Vagina (tissue), 2 donors: ENCODE measurements at regions not wholly inside any gene's neighbourhood (a gene's known extent, or its start where the extent isn't known, plus 50 kb on each side); places are given as distances from the start of the nearest gene placed in this dataset.

Experiments
- DNase-seq, 2 donors: peaks; one replicate each; pipeline ENCODE4 v3.0.0-alpha.2; 2017; ENCODE audit errors: extremely low spot score in 2 of 2
- H3K27ac ChIP-seq: fragments of 200-600 bp; sonication (generic); one replicate; pipeline ENCODE4 v1.5.1; 2019
- H3K27me3 ChIP-seq: fragments of 200-600 bp; sonication (generic); one replicate; pipeline ENCODE4 v1.5.1; 2019
- H3K36me3 ChIP-seq, 2 donors: fragments of 200-600 bp; sonication (generic); one replicate each; pipeline ENCODE4 v1.5.1; 2017 to 2019
- H3K4me1 ChIP-seq: fragments of 200-600 bp; sonication (generic); one replicate; pipeline ENCODE4 v1.5.1; 2019
- H3K4me3 ChIP-seq, 2 donors: fragments of 200-600 bp; sonication (generic); 1 replicate in 1 of 2; 2 replicates in 1 of 2; pipeline ENCODE4 v1.5.1; 2016 to 2019
- H3K9me3 ChIP-seq: fragments of 200-600 bp; sonication (generic); one replicate; pipeline ENCODE4 v1.5.1; 2019
- CTCF ChIP-seq, 3 experiments: fragments of 450-650 bp in 2 of 3; fragments of 200-600 bp in 1 of 3; sonication (generic) in 1 of 3; IDR thresholded peaks; one replicate each; pipeline ENCODE4 v1.5.1; 2017 to 2019; ENCODE audit warnings: antibody characterized with exemption in 3 of 3, mild to moderate bottlenecking in 2 of 3, moderate library complexity in 2 of 3
- POLR2A ChIP-seq, 2 donors: fragments of 450-650 bp; IDR thresholded peaks; one replicate each; pipeline ENCODE4 v1.6.1; 2017; ENCODE audit warnings: antibody characterized with exemption in 2 of 2, mild to moderate bottlenecking in 2 of 2, moderate library complexity in 2 of 2
- POLR2AphosphoS5 ChIP-seq, 2 donors: sonication (generic); formaldehyde crosslinking; IDR thresholded peaks; one replicate each; pipeline ENCODE4 v1.9.0; 2017; ENCODE audit warnings: antibody characterized with exemption in 2 of 2, mild to moderate bottlenecking in 2 of 2, low read depth in 1 of 2; ENCODE audit not compliant: insufficient read depth in 1 of 2
- intact Hi-C: fragments of 100-400 bp; cut with DNase I; formaldehyde crosslinking; loops from one replicate; pipeline ENCODE4 v1.15.1; 2023

- Histone ChIP-seq H3K27ac (no peak overlapping the region), H3K9me3 (no peaks in the 10 kb centered on the region), H3K27me3 (no peaks in the 10 kb centered on the region), H3K4me3 (no peak overlapping the region), H3K4me1 (peaks cover 5% of the 10 kb centered on the region), H3K36me3 (no peaks in the 10 kb centered on the region)
- intact Hi-C loops: no loop called here
- TF ChIP-seq CTCF (IDR thresholded peaks at IDR 0.05) (no peak), POLR2A (IDR thresholded peaks at IDR 0.05) (no peak), POLR2AphosphoS5 (IDR thresholded peaks at IDR 0.05; ENCODE audit: insufficient read depth in 1 of 2, low read depth in 1 of 2) (no peak)
- no peak for DNase-seq
These were observed 71.5 kb downstream of the EVX1 start for GRCh38 chr7:27314111-27314510.

GRCh38 chr7:27315066-27315465 lies 72.5 kb downstream of the EVX1 start:
- no peak for DNase-seq
- Histone ChIP-seq H3K27me3 (no peaks in the 10 kb centered on the region), H3K4me1 (peaks cover 5% of the 10 kb centered on the region), H3K9me3 (no peaks in the 10 kb centered on the region), H3K27ac (no peak overlapping the region), H3K4me3 (no peak overlapping the region), H3K36me3 (no peaks in the 10 kb centered on the region)
- intact Hi-C loops: no loop called here
- TF ChIP-seq POLR2A (IDR thresholded peaks at IDR 0.05): no peak
- no peak for TF ChIP-seq CTCF (IDR thresholded peaks at IDR 0.05)
- no peak for TF ChIP-seq POLR2AphosphoS5 (IDR thresholded peaks at IDR 0.05; ENCODE audit: insufficient read depth in 1 of 2, low read depth in 1 of 2)

DNA sequence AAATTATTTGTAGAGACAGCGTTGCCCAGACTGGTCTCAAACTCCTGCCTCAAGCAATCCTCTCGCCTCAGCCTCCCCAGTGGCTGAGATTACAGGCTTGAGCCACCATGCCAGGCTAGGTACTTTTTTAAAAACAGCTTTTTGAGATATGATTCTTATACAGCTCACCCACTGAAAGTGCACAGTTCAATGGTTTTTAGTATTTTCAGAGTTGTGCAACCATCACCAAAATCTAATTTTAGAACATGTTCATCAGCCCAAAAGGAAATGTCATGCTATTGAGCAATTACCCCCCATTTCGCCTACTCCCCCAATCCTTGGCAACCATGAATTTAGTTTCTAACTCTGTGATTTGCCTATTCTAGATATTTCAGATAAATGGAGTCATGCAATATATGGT lies 73.7 kb downstream of the EVX1 start:
- Histone ChIP-seq H3K4me3 (no peak overlapping the region), H3K36me3 (no peaks in the 10 kb centered on the region), H3K4me1 (peaks cover 5% of the 10 kb centered on the region), H3K9me3 (no peaks in the 10 kb centered on the region), H3K27me3 (no peaks in the 10 kb centered on the region), H3K27ac (peak overlapping the region; percentile 18)
- intact Hi-C loops: no loop called here
- no peak for DNase-seq
- TF ChIP-seq POLR2A (IDR thresholded peaks at IDR 0.05) (no peak), CTCF (IDR thresholded peaks at IDR 0.05) (no peak), POLR2AphosphoS5 (IDR thresholded peaks at IDR 0.05; ENCODE audit: insufficient read depth in 1 of 2, low read depth in 1 of 2) (peak in 1 of 2 donors; percentile 45)

GRCh38 chr7:27324246-27324645 lies 81.6 kb downstream of the EVX1 start:
- Histone ChIP-seq H3K4me3 (no peak overlapping the region), H3K27ac (no peak overlapping the region), H3K36me3 (no peaks in the 10 kb centered on the region), H3K4me1 (no peaks in the 10 kb centered on the region), H3K9me3 (no peaks in the 10 kb centered on the region), H3K27me3 (no peaks in the 10 kb centered on the region)
- intact Hi-C loops: no loop called here
- DNase-seq: no peak
- no peak for TF ChIP-seq POLR2A (IDR thresholded peaks at IDR 0.05)
- TF ChIP-seq CTCF (IDR thresholded peaks at IDR 0.05): no peak
- TF ChIP-seq POLR2AphosphoS5 (IDR thresholded peaks at IDR 0.05; ENCODE audit: insufficient read depth in 1 of 2, low read depth in 1 of 2): no peak

DNA sequence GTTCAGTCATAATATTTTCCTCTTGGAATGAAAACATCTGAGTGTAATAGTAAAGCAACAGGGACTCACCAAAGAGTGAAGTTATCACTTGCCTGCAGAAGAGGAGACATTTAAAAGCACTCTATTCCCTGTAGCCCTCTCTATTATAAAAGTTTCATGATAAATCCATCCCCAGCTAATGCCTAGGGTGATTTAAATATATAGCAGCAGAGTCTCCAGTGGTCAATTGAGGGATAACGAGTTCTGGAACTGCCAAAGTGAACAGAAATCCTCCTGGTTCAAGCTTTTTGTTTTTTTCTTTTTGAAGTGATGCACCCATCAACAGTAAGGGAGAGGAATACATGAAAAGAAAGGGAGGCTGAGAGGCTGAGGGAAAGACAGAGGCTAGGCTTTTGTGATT lies 87.3 kb downstream of the EVX1 start:
- no peaks in the 10 kb centered on the region for H3K4me1 ChIP-seq
- H3K27ac ChIP-seq: no peak overlapping the region
- no peaks in the 10 kb centered on the region for H3K36me3 ChIP-seq
- H3K4me3 ChIP-seq: no peak overlapping the region
- no peaks in the 10 kb centered on the region for H3K27me3 ChIP-seq
- DNase-seq: no peak
- intact Hi-C loops: no loop called here
- no peaks in the 10 kb centered on the region for H3K9me3 ChIP-seq
- TF ChIP-seq CTCF (IDR thresholded peaks at IDR 0.05) (peak in 1 of 3 experiments; percentile 24), POLR2AphosphoS5 (IDR thresholded peaks at IDR 0.05; ENCODE audit: insufficient read depth in 1 of 2, low read depth in 1 of 2) (no peak)
